Upper lobe of left lung (tissue), 4 donors: ENCODE measurements at regions not wholly inside any gene's neighbourhood (a gene's known extent, or its start where the extent isn't known, plus 50 kb on each side); places are given as distances from the start of the nearest gene placed in this dataset.

Experiments
- EP300 ChIP-seq, 4 donors: sonication (generic); formaldehyde crosslinking; IDR thresholded peaks; one replicate each; pipeline ENCODE4 v1.5.1; 2017; ENCODE audit warnings: antibody characterized with exemption in 4 of 4, control low read depth in 2 of 4
- POLR2A ChIP-seq, 4 donors: fragments of 450-650 bp; IDR thresholded peaks; one replicate each; pipeline ENCODE4 v1.5.1; 2016 to 2017; ENCODE audit warnings: antibody characterized with exemption in 4 of 4, mild to moderate bottlenecking in 2 of 4
- POLR2AphosphoS5 ChIP-seq, 2 donors: sonication (generic); formaldehyde crosslinking; IDR thresholded peaks; one replicate each; pipeline ENCODE4 v1.5.1; 2017; ENCODE audit warnings: antibody characterized with exemption in 2 of 2
- TF ChIP-seq, protein P1 (sequence below), 6 experiments: fragments of 450-650 bp in 4 of 6; fragments of 200-600 bp in 2 of 6; sonication (generic) in 2 of 6; IDR thresholded peaks; one replicate each; pipeline ENCODE4 v1.5.1; 2016 to 2019; ENCODE audit warnings: antibody characterized with exemption in 6 of 6

DNA sequence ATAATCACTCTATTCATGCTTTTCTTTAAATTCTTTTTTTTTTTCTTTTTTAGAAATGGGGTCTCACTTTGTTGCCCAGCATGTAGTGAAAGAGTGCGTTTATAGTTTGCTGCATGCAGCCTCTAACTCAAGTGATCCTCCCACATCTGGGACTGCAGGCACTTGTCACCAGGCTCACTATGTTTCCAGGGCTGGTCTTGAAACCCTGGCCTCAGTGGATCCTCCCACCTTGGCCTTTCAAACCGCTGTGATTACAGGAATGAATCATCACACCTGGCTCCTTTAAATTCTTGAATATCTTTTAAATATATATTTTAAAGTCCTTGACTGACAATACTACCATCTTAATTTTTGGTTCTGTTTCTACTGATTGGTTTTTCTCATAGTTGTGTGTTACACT, 591.6 kb upstream of the KCND2 start:
- TF ChIP-seq POLR2AphosphoS5 (IDR thresholded peaks at IDR 0.05) (no peak), POLR2A (IDR thresholded peaks at IDR 0.05) (no peak), EP300 (IDR thresholded peaks at IDR 0.05) (no peak)
- TF ChIP-seq, protein P1, sequence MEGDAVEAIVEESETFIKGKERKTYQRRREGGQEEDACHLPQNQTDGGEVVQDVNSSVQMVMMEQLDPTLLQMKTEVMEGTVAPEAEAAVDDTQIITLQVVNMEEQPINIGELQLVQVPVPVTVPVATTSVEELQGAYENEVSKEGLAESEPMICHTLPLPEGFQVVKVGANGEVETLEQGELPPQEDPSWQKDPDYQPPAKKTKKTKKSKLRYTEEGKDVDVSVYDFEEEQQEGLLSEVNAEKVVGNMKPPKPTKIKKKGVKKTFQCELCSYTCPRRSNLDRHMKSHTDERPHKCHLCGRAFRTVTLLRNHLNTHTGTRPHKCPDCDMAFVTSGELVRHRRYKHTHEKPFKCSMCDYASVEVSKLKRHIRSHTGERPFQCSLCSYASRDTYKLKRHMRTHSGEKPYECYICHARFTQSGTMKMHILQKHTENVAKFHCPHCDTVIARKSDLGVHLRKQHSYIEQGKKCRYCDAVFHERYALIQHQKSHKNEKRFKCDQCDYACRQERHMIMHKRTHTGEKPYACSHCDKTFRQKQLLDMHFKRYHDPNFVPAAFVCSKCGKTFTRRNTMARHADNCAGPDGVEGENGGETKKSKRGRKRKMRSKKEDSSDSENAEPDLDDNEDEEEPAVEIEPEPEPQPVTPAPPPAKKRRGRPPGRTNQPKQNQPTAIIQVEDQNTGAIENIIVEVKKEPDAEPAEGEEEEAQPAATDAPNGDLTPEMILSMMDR (IDR thresholded peaks at IDR 0.05) = no peak
